Middle frontal gyrus (tissue), 1 donor: ENCODE measurements at regions not wholly inside any gene's neighbourhood (a gene's known extent, or its start where the extent isn't known, plus 50 kb on each side); places are given as distances from the start of the nearest gene placed in this dataset.

Experiments used
- DNase-seq: peaks from one replicate; pipeline ENCODE4 v3.0.0-alpha.2; 2015; ENCODE audit warnings: low spot score; ENCODE audit errors: extremely low spot score

- no peak for DNase-seq
These were observed 350.6 kb upstream of the RAG2 start for GRCh38 chr11:36948460-36949127.

- no peak for DNase-seq
These were observed 347.3 kb upstream of the RAG2 start for GRCh38 chr11:36945384-36945783.

GRCh38 chr11:36933481-36933880 lies 335.4 kb upstream of the RAG2 start:
- no peak for DNase-seq

DNA sequence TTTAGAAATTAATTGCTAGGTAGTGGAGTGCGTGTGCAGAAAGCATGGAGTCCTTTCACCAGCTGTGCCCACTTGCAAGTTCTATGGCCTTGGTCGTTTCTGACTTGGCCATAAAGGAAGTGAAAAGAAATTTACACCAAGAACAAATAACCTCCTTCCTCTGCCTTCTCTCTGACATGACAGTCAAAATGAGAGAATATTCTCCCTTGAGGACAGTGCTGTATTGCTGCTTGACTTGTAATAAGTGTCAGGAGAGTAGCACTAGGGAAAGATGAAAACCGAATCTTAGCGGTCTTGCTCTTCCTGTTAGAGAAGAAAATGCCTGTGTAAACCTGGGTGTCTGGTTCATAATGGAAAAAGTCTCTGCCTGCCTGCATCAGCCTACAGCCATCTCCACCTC lies 333.1 kb upstream of the RAG2 start:
- DNase-seq: no peak

DNA sequence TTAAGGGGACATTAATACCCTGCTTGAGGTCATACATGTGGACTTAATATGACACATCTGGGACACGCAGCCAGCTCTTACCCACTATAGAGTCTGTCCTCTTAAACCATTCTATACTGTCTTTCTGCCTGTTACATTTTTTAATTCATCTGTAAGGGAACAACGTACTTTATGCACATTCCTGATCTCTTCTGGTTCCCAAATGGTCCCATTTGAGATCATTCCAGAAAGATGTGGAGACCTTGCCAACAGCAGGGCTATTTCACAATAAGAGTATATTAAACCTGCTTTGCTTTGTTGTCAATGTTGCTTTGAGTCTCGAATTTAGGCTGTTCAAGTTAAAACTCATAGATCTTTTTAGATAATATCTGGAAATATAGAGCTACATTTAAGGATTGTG lies 332.2 kb upstream of the RAG2 start:
- DNase-seq: no peak

DNA sequence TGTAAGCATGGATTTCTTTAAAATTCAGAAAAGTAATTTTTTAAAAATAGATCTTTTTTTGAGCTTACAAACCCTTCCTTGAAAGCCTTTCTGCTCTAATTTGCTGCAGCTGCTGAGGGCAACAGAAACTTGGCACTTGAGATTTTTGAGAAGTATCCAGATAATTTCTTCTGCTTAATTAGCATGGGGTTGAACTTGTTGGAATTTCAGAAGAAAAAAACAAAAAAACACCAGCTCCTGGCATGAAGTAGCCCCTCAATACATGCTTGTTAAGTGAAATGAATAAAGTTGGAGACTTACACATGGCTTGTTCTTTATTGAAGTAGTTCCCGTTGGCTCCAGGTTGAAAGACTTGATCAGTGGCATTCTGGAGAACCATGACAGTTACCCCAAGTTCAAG lies 331.4 kb upstream of the RAG2 start:
- DNase-seq: no peak

DNA sequence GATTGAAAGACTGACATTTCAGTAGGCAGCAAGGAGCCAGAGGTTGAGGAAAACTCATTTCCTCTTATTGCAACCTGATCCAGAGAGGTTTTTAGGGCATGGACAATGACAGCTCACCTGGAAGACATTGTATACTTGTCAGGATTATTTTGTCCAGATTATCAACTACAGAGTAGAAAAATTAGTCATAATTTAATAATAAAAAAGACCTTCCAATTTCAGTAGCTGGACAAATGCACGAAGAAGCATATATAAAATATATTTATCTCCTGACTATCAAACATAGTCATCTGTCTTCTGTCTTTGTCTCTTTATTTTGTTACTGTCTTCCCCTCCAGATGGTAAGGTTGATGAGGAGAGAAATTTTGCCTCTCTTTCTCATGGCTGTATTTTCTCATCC lies 330.6 kb upstream of the RAG2 start:
- no peak for DNase-seq

DNA sequence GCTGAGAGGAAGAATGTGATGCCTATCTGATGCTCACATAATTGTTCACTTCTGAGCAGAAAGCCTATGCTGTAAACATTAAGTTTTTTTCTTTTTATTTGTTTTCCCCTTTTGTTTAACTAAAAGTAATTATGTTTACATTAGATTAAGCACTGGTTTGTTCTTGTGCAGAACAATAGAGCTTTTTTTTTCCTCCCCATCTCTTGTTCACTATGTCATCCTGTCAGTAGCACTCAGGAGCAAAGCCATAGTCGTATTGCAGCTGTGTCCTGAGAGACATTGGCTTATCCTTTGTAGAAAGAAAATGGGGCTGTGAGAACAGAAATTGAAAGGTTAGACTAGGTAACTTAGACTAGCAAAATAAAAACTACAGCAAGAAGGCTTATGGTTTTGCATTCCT lies 301.8 kb upstream of the RAG2 start:
- DNase-seq: no peak

GRCh38 chr11:36890841-36891240 lies 292.8 kb upstream of the RAG2 start:
- no peak for DNase-seq

DNA sequence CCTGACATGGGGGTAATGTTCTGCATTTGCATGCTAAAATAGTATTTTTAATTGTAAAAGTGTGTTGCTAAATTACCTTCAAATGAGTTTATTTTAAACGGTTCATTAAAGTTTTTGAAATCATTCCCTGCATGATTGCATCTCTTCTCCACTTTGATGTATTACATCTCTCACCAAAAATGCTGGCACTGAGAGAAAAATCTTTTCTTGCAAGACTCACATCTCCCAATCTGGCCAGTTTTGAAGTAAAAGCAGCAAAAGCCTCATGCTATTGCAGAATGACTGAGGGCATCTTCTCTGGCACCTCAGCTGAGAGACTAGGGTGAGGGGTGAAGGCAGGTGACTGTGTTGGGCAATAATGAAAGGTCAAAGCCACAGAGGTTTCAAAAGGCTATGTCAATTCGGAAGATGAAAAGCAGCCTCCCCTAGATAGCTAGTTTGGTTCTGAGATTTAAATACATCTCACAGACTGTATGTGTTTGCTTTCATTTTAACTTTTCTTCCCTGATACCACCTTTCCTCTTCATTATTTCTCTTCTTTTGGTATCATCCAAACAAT lies 292.2 kb upstream of the RAG2 start:
- DNase-seq: no peak

DNA sequence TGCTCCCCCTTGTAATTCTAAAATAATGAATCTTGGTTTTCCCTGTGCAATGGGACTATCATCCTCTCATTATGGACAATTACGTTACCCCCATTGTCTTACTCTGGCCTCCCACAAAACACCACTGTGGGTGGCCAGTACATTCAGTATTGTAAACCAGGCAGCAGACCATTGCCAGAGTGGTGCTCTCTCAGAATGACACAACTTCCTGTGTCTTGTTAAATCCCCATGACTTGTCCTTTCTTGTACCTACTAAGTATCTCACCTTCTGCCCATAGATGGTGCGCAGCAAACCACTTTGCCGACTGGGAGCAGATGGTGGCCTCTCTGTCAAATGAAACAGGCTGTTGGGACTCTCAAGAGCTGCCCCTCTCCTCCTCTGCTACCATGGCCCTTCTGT lies 287.1 kb upstream of the RAG2 start:
- no peak for DNase-seq

DNA sequence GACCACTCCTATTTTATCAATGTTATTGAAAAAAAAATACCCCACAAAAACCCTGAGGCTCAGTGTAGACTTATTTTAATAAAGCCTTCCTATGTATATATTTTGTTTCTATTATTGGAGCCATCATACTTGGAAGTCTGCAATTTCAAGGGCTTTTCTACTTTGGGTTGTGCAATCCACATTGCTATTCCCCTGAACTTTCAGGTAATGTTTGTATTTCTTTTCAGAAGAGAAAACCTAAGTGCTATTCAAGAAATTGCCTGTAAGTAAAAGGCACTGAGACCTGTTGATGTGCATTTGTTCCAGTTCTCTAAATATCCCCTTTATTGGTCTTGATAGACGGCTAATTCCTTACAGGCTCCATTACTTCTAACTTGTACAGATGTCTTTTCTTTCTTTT lies 280.7 kb upstream of the RAG2 start:
- no peak for DNase-seq

GRCh38 chr11:36877149-36877548 lies 279.1 kb upstream of the RAG2 start:
- DNase-seq: no peak

- DNase-seq: no peak
These were observed 278.2 kb upstream of the RAG2 start for GRCh38 chr11:36876266-36876665.

DNA sequence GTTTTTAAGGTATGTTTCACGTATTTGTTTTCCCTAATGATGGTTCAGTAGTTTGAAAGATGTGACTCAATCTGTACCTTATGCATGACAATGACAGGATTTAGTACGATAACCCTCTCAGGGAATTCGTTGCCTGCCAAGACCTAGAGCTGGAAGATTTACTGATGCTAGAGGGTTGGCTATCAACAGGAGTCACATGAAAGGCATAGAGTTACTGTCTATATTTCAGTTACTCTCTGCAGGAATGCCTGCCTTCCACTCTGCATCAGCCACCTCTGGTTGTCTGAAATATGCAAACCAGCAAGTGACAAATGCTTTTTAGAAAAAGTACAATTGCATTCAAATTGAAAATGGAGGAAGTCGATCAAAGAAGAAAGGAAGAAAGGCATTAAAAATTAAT lies 276.3 kb upstream of the RAG2 start:
- no peak for DNase-seq

DNA sequence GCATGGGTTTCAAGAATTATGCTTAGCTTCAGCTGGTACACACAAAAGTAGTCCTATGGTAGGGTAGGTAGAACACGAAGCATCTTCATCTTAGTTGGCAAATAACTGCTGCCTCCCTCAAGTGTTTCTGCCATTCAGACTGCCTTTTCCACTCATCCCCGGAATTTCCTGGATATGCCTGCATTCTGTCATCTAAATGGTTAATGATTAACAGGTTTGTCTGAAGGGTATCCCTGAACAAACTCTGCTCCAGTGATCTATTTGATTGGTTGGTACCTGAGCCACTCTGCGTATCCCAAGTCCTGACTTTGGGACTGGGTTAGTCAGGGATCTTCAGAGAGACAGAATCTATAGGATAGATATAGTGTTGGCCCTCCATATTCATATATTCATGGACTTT lies 272.3 kb upstream of the RAG2 start:
- DNase-seq: no peak

DNA sequence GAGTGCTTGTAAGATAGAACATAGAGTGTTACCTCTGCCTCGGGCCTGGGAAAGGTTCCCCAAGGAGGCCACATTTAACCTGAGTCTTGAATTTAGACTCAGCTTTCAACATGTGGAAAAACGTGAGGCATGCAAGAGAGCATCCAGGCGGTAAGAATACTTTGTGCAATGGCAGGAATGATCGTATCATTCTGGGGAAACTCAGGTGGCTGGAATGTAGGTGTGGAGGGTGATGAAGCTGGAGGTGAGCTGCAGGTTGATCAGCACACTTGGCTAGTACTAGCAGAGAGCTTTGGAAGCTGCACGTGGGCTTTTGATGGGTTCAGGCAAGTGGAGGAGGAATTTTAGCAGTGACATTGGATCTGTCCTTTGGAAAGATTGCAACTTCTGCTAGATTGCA lies 270.3 kb upstream of the RAG2 start:
- DNase-seq: no peak

- no peak for DNase-seq
These were observed 267.8 kb upstream of the RAG2 start for GRCh38 chr11:36865846-36866245.

GRCh38 chr11:36854875-36855274 lies 256.8 kb upstream of the RAG2 start:
- no peak for DNase-seq

GRCh38 chr11:36848660-36849059 lies 250.6 kb upstream of the RAG2 start:
- no peak for DNase-seq

GRCh38 chr11:36840378-36840777 lies 242.3 kb upstream of the RAG2 start:
- DNase-seq: no peak

- no peak for DNase-seq
These were observed 239.9 kb upstream of the RAG2 start for GRCh38 chr11:36837831-36838437.

DNA sequence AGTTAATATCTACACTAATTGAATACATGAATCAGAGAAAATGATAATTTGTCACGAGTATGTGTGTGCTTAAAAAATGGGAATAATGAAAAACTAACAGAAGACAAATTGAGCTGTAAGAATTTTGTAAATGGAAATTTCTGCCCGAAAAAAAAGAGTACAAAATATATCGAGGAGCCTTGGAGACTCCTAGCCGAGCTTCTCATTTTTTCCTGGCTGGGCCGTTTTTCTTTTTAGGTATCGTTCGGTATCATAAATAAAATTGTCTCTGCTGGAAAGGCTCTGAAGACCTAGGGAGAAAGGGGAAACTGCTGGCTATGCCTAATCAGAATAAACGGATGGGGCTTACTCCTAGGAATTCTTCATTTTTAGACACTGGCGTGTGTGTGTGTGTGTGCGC lies 227.2 kb upstream of the RAG2 start:
- no peak for DNase-seq
